KMS-11 (cell line): ENCODE measurements at regions not wholly inside any gene's neighbourhood (a gene's known extent, or its start where the extent isn't known, plus 50 kb on each side); places are given as distances from the start of the nearest gene placed in this dataset.

Experiments
- H2AFZ ChIP-seq: fragments of 200-600 bp; sonication (generic); 2 replicates; pipeline ENCODE4 v1.6.1; 2016; ENCODE audit warnings: antibody characterized with exemption, mixed run types, low read depth
- H3K27ac ChIP-seq: fragments of 200-600 bp; sonication (generic); 2 replicates; pipeline ENCODE4 v1.6.1; 2016; ENCODE audit warnings: mild to moderate bottlenecking, mixed run types
- H3K27me3 ChIP-seq: fragments of 200-600 bp; sonication (generic); 2 replicates; pipeline ENCODE4 v1.6.1; 2017; ENCODE audit warnings: mild to moderate bottlenecking, low read depth, mixed run types, moderate library complexity; ENCODE audit not compliant: insufficient read depth
- H3K36me3 ChIP-seq: fragments of 200-600 bp; sonication (generic); 2 replicates; pipeline ENCODE4 v1.6.1; 2017; ENCODE audit warnings: mild to moderate bottlenecking, mixed run types; ENCODE audit not compliant: insufficient read depth
- H3K4me1 ChIP-seq: fragments of 200-600 bp; sonication (generic); 2 replicates; pipeline ENCODE4 v1.6.1; 2016; ENCODE audit warnings: mild to moderate bottlenecking, low read depth, mixed run types; ENCODE audit not compliant: poor library complexity, severe bottlenecking
- H3K4me2 ChIP-seq: fragments of 200-600 bp; sonication (generic); 2 replicates; pipeline ENCODE4 v1.7.0; 2016; ENCODE audit warnings: mild to moderate bottlenecking, mixed run types
- H3K4me3 ChIP-seq: fragments of 200-600 bp; sonication (generic); IDR thresholded peaks from 2 replicates; pipeline ENCODE4 v1.6.1; 2017; ENCODE audit warnings: low read depth, low read length, mixed read lengths; ENCODE audit not compliant: insufficient read depth
- H3K79me2 ChIP-seq: fragments of 200-600 bp; sonication (generic); 2 replicates; pipeline ENCODE4 v1.6.1; 2016; ENCODE audit warnings: low read depth, mixed run types; ENCODE audit not compliant: insufficient read depth
- H3K9ac ChIP-seq: fragments of 200-600 bp; sonication (generic); 2 replicates; pipeline ENCODE4 v1.6.1; 2016; ENCODE audit warnings: mild to moderate bottlenecking, mixed run types
- H4K20me1 ChIP-seq: fragments of 200-600 bp; sonication (generic); 2 replicates; pipeline ENCODE4 v1.6.1; 2016; ENCODE audit warnings: mild to moderate bottlenecking, mixed run types; ENCODE audit not compliant: insufficient read depth
- TF ChIP-seq, protein P1 (sequence below): fragments of 200-600 bp; sonication (generic); conservative IDR thresholded peaks from 2 replicates; pipeline ENCODE4 v1.6.1; 2017; ENCODE audit warnings: low read depth, mild to moderate bottlenecking, antibody characterized with exemption, low read length, moderate library complexity, mixed read lengths

DNA sequence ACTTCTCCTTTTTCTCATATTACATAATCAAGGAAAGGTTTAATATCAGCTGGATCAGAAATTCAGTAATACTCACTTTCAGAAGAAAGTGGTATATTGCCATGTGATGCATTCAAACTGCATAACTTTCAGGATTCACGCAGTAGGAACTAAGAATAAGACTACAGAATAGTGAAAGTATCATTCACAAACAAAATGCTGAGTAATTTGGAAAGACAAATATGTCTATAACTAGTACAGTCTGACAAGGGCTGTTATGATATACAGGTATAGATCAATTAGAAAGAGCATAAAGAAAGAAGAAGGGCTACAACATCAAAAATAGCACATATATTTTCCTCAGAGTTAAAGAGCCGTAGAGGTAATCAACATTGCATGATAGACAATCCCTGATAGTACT, 871.5 kb upstream of the TMPRSS15 start:
- Histone ChIP-seq H3K9ac (no peak overlapping the region), H3K27ac (no peak overlapping the region), H4K20me1 (no peaks in the 10 kb centered on the region), H3K27me3 (no peaks in the 10 kb centered on the region), H3K79me2 (no peaks in the 10 kb centered on the region), H2AFZ (no peak overlapping the region), H3K4me1 (peaks cover 4% of the 10 kb centered on the region), H3K4me2 (no peak overlapping the region), H3K4me3 (no peak overlapping the region), H3K36me3 (no peaks in the 10 kb centered on the region)
- TF ChIP-seq, protein P1, sequence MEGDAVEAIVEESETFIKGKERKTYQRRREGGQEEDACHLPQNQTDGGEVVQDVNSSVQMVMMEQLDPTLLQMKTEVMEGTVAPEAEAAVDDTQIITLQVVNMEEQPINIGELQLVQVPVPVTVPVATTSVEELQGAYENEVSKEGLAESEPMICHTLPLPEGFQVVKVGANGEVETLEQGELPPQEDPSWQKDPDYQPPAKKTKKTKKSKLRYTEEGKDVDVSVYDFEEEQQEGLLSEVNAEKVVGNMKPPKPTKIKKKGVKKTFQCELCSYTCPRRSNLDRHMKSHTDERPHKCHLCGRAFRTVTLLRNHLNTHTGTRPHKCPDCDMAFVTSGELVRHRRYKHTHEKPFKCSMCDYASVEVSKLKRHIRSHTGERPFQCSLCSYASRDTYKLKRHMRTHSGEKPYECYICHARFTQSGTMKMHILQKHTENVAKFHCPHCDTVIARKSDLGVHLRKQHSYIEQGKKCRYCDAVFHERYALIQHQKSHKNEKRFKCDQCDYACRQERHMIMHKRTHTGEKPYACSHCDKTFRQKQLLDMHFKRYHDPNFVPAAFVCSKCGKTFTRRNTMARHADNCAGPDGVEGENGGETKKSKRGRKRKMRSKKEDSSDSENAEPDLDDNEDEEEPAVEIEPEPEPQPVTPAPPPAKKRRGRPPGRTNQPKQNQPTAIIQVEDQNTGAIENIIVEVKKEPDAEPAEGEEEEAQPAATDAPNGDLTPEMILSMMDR = no peak

DNA sequence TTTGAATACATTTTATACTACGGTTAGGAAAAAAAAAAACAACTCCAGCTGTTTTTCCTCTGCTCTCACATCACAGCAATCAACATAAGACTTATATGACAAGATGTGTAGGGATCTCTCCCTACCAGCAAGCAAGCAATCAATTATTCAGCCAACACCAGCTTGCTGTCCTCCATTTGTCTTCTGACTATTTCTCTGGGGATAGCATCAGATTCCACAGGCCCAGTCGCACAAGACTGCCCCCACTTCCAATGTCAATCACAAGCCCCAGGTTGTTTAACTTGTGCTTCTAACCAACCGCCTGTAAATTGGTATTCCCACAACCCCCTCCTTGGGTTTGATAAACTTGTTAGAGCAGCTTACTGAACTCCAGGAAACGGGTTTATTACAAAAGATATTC, 873.1 kb upstream of the TMPRSS15 start:
- H3K9ac ChIP-seq = no peak overlapping the region
- H3K79me2 ChIP-seq = no peaks in the 10 kb centered on the region
- H3K27ac ChIP-seq = no peak overlapping the region
- H3K27me3 ChIP-seq = no peaks in the 10 kb centered on the region
- no peaks in the 10 kb centered on the region for H3K36me3 ChIP-seq
- no peak overlapping the region for H3K4me3 ChIP-seq
- TF ChIP-seq, protein P1 = no peak
- no peaks in the 10 kb centered on the region for H3K4me1 ChIP-seq
- no peaks in the 10 kb centered on the region for H4K20me1 ChIP-seq
- no peak overlapping the region for H3K4me2 ChIP-seq
- H2AFZ ChIP-seq = no peak overlapping the region

DNA sequence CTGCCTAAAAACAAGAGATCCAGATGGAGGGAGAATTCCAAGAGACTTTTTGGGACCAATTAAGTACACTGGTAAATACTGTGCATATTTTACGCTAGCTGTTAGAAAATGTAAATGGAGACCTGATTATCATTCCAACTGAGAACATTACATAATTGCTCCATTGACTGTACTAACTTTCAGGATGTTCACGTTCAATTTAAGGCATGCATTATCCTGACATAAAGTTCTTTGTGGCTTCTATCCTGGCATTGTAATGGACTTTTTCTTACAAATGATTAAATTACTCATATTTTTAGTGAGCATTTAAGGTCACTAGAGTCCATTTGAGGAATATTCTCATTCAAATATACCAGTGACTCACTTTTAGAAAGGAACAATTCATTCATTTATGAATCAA, 883.3 kb upstream of the TMPRSS15 start:
- Histone ChIP-seq H3K27ac (no peak overlapping the region), H2AFZ (no peak overlapping the region), H3K4me1 (peaks cover 7% of the 10 kb centered on the region), H3K9ac (no peak overlapping the region), H3K4me3 (no peak overlapping the region), H3K27me3 (no peaks in the 10 kb centered on the region), H3K36me3 (no peaks in the 10 kb centered on the region), H4K20me1 (no peaks in the 10 kb centered on the region), H3K4me2 (no peak overlapping the region), H3K79me2 (no peaks in the 10 kb centered on the region)
- TF ChIP-seq, protein P1 = no peak

DNA sequence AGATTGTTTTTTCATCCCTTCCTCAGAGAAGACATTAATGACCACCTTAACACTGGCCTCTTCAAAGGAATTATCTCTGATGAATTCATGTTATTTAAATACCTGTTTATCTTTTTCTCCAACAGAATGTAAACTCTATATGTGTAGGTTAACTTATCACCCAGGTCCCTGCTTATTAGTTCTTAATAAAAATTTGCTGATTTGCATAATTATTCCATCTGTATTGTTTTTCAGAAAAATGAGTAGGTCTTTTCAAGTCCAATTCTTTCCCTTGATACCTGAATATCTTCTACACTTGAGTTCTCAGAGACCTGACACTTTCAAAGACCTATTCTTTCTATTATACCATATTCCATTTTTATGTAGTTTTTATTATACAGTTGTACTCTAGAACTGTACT, 886.7 kb upstream of the TMPRSS15 start:
- H4K20me1 ChIP-seq = no peaks in the 10 kb centered on the region
- H2AFZ ChIP-seq = no peak overlapping the region
- no peak overlapping the region for H3K27ac ChIP-seq
- H3K4me2 ChIP-seq = no peak overlapping the region
- H3K4me1 ChIP-seq = peaks cover 35% of the 10 kb centered on the region
- H3K36me3 ChIP-seq = no peaks in the 10 kb centered on the region
- H3K4me3 ChIP-seq = no peak overlapping the region
- H3K27me3 ChIP-seq = no peaks in the 10 kb centered on the region
- TF ChIP-seq, protein P1 = no peak
- no peaks in the 10 kb centered on the region for H3K79me2 ChIP-seq
- H3K9ac ChIP-seq = no peak overlapping the region
